SHP77 treated with DMSO at 0.1 percent for 48 hours (cell line): ENCODE measurements at regions not wholly inside any gene's neighbourhood (a gene's known extent, or its start where the extent isn't known, plus 50 kb on each side); places are given as distances from the start of the nearest gene placed in this dataset.

Experiments used
- DNase-seq: peaks from one replicate; lab custom pipeline; 2025; lab: John Stamatoyannopoulos, UW

DNA sequence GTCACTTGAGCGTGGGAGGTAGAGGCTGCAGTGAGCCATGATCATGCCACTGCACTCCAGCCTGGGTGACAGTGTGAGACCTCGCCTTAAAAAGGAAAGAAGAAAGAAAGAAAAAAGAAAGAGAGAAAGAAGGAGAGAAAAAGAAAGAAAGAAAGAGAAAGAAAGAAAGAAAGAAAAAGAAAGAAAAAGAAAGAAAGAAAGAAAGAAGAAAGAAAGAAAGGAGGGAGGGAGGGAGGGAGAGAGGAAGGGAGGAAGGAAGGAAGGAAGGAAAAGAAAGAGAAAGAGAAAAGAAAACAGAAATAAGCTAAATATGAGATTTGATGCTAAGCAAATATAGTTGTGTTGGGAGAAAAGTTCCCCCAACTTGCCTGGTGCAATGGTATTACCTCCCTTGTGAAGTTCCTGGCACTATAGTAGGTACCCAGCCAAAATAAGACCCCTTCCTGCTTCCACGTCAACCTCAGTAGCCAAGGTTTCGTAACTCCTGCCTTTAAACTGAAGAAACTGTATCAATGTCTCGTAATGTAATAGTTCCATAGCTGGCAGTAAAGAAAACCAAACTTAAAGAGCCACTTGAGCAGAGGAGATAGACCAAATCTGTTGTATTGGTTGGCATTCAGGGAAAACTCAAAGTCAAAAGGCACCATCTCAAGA is 88.1 kb upstream of the HNRNPU start:
- no peak for DNase-seq

DNA sequence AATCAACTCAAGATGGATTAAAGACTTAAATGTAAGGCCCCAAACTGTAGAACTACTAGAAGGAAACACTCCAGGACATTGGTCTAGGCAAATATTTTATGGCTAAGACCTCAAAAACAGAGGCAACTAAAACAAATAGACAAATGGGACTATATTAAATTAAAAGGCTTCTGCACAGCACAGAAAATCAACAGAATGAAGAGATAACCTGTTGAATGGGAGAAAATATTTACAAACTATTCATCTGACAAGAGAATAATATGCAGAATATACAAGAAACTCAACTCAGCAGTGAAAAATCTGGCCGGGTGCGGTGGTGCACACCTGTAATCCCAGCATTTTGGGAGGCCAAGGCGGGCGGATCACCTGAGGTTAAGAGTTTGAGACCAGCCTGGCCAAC is 84.1 kb upstream of the HNRNPU start:
- no peak for DNase-seq

DNA sequence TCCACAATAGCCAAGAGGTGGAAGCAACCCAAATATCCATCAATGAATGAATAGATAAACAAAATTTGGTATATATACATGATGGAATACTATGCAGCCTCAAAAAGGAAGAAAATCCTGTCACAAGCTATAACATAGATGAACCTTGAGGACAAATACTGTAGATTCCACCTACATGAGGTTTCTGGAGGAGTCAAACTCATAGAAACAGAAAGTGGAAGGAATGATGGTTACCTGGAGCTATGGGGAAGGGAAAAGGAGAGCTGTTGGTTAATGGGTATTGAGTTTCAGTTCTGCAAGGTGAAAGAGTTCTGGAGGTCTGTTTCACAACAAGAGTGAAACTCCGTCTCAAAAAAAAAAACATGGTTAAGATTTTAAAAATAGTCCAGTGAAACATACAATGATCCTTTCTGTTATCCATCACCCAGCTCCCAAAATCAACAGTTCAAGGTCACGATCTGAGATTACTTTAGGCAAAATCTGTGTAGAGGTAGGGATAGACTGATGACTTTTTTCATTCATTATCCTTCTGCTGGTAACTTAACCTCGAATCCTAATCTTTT is 80.8 kb upstream of the HNRNPU start:
- no peak for DNase-seq

DNA sequence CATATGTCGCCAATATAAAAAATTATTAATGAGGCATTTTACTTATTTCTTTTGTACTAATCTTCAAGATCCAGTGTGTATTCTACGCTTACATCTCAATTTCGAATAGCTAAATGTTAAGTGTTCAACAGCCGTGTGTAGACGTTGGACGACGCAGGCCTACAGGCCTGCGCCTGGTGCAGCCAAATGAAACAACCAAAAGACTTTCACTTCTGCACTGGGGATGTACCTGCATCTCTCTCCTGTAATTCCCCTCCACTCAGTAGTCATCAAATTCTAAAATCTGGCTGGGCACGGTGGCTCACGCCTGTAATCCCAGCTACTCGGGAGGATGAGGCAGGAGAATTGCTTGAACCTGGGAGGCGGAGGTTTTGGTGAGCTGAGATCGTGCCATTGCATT is 76.8 kb upstream of the HNRNPU start:
- no peak for DNase-seq

GRCh38 chr1:244937099-244937498 is 72.8 kb upstream of the HNRNPU start:
- no peak for DNase-seq

- DNase-seq = no peak
Observed at GRCh38 chr1:244920911-244921761, 56.8 kb upstream of the HNRNPU start.

DNA sequence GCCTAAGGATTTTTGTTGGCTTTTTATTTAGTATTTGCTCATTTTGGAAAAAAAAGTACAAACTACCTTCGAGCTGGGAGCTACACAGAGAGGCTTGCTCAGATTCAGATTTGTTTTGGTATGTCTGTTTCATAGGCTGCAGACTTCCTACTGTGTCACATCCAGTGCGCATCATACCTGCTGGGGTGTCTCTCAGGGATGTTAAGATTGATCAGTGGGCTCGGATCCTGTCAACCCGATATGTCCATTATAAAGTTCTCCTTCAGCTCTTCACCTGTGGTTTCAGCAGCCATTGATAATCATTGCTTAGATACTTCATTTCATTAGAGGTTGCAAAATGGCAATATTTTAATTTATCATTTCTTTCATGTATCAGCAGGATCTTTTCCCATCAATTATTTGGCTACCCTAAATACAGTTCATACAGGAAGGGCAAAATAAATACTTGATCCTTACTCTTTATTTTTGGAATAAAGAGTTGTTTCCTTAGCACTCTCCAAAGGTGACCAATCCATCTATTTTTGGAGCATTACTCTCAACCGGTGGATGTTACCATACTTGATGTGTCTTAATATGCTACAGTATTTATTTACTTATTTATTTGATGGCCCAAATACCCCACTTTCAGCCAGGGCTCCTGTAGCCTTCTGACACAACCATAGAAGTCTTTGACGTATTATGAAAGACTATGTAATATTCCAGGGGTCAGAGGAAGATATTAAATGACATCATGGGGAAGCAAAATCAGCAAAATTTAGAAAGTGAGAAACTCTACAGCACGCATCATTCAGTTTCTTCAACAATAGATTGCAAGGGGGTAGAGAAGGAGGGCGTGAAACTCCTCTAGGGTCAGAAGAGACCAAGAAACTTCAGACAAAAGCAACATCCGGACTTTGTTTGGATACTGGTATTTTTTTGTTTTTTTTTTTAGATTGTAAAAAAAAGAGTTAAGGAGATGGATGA is 55.3 kb upstream of the HNRNPU start:
- no peak for DNase-seq

- DNase-seq = peak; percentile 17
Observed at GRCh38 chr1:244918421-244919319, 54.3 kb upstream of the HNRNPU start.

DNA sequence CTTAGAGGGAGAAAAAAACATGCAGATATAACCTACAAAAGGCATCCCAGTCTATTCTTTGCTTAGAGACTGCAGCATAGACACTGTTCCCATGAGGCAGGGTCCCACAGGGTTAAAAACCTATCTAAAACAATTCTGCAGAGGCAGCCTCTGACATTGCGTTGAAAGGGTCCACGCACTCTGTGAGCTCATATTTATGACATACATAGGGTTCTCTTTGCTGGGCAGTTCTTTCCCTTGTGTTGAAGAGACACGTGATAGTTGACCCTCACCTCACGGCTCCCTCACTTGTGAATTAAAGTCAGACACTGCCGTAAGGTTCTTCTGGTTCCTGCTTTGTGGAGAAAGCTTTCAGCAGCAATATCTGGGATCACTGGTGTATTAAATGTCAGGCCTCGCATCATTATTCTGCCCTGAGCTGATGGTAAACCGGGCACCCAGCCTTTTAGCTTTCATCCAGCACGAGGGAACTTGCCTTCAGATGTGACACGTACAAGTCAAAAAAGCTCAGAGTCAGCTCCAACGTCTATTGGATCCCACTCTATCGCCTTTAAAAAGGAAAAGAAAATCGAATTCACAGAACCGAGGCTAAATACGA is 52.8 kb upstream of the HNRNPU start:
- DNase-seq = no peak

DNA sequence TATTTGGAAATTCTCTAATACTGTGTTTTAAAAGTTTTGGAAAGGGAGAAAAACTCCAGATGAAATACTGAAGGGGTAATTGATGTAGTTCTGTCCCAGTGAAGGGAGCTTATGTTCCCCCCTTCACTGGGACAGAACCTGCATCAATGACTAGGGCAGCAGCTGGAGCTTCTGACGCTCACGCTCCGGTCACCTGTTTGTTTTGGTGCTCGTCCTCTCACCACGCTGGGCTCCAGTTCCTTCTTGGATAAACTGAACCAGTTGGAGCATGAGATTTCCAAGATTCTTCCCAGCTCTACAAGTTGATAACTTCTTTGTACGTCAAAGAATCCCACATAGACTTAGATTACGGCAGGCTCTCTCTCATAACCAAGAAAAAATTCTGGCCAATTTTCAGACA is 51.4 kb upstream of the HNRNPU start:
- no peak for DNase-seq

- DNase-seq = no peak
Observed at GRCh38 chr1:244914761-244915160, 50.4 kb upstream of the HNRNPU start.
